A673 (cell line): ENCODE measurements at regions not wholly inside any gene's neighbourhood (a gene's known extent, or its start where the extent isn't known, plus 50 kb on each side); places are given as distances from the start of the nearest gene placed in this dataset.

Experiments used
- EZH2 ChIP-seq: fragments of 200-600 bp; sonication (generic); IDR thresholded peaks from 2 replicates; pipeline ENCODE4 v1.6.1; 2017; ENCODE audit warnings: borderline replicate concordance, low read depth, mild to moderate bottlenecking, mixed read lengths, antibody characterized with exemption, low read length; ENCODE audit not compliant: poor library complexity, severe bottlenecking
- TF ChIP-seq, protein P1 (sequence below): fragments of 300-800, 200-600 bp; sonication (generic); conservative IDR thresholded peaks from 2 replicates; pipeline ENCODE4 v1.5.1; 2017; ENCODE audit warnings: low read depth, mild to moderate bottlenecking, antibody characterized with exemption, low read length, moderate library complexity, mixed read lengths

DNA sequence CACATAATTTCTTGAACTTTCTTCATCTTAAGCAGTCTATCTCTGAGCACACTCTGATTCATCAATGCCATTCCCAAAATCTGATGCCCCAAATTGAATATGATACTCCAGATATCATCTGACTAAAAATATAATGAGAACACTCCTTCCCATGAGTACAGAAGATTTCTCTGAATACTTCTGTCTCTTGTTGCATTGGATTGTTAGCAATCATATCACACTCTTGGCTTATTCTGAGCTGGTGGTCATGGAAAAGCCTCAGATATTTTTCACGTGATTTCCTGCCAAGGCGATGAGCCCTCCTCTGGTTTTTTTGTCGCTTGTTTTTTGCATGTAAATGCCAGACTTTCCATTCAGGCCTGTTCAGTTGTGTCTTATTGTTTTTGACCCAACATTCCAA is 87.2 kb downstream of the NOG start:
- TF ChIP-seq, protein P1, sequence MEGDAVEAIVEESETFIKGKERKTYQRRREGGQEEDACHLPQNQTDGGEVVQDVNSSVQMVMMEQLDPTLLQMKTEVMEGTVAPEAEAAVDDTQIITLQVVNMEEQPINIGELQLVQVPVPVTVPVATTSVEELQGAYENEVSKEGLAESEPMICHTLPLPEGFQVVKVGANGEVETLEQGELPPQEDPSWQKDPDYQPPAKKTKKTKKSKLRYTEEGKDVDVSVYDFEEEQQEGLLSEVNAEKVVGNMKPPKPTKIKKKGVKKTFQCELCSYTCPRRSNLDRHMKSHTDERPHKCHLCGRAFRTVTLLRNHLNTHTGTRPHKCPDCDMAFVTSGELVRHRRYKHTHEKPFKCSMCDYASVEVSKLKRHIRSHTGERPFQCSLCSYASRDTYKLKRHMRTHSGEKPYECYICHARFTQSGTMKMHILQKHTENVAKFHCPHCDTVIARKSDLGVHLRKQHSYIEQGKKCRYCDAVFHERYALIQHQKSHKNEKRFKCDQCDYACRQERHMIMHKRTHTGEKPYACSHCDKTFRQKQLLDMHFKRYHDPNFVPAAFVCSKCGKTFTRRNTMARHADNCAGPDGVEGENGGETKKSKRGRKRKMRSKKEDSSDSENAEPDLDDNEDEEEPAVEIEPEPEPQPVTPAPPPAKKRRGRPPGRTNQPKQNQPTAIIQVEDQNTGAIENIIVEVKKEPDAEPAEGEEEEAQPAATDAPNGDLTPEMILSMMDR = no peak
- TF ChIP-seq EZH2 = no peak
